T-helper 2 cell treated with Interferon-gamma antibody and Interleukin-4, amounts not matched to agents 100 ng/mL and 5 ng/mL, for 36 hours (primary cell): ENCODE measurements at regions not wholly inside any gene's neighbourhood (a gene's known extent, or its start where the extent isn't known, plus 50 kb on each side); places are given as distances from the start of the nearest gene placed in this dataset.
"Not testable (repeated sequence)": the region's sequence is repeated elsewhere in the genome, so short reads cannot be mapped to it uniquely, and the experiment has no call there.

Experiments used
- intact Hi-C: fragments of 100-400 bp; cut with micrococcal nuclease; formaldehyde crosslinking; loops from one replicate; pipeline ENCODE4 v1.15.1; 2023

DNA sequence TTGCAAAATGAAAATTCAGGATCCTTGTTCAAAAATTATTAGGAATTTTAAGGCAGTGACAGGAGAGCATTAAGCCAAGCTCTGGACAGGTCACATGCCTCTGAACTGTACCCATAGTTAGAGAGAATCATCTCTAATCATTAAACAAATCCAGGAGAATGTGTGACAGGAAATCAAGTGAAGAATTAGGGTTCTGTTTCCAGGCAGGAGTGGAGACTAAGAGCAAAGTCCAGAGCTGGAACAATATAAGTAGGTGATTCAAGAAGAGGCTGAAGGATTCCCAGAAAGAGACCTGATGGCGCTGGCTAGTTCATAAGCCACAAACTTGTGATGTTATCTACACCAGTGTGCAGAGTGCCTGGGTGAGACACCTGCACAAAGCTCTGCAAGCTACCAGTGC is 104.6 kb upstream of the PRKG2 start:
- intact Hi-C loops = no loop called here

DNA sequence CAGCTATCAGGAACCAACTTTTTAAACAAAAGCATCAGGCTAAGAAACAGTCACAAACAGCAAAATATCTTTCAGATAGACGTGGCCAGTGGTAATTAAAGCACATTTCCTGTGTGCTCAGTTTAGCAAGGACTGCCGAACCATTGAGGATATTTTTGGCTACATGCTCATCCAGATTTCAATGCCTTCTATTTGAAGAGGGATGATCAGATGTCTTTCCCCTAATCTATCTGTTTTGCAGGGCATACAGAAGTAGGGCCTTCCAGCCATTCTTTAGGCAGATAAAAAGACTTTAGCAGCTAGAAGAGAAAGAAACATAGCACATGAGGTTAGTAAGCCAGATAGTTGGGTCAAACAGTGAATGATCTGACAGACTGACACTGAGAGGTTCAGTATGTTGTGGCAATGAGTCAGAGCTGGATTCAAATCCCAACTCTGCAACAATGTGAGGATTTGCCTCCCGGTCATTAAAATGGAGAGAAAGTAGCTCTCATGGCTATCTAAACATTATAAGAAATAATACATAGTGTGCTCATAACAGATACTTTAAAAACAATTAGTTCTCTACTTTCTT is 100.0 kb upstream of the PRKG2 start:
- intact Hi-C loops = no loop called here

DNA sequence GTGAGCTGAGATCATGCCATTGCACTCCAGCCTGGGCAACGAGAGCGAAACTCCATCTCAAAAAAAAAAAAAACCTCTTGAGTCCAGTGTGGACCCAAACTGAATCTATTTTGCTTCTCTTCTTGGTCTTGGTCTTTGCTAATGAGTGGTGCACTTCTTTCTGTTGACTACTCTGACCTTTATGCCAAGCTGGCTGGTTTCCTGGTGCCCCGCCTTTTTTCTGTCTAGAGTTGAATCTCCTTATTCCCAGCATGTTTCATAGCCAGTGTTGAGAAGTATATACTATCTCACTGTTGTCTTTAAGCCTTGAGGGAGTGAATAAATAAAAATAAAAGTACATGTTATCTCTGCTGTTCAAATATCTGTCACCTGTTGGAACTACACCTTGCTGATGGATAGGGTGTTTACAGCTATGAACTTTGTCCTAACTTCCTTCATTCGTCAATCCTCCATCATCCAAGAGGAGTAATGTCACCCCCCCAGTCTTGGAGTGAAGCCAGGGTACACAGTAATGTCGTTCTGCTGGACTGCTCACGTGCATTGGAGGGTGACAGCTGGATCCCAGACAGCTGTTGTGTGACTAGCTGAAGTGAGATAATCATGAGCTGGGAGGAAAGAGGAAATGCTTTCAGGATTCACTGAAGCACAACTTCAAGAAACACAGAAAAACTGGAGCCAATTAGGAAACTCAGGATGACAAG is 99.3 kb upstream of the PRKG2 start:
- intact Hi-C loops = no loop called here

DNA sequence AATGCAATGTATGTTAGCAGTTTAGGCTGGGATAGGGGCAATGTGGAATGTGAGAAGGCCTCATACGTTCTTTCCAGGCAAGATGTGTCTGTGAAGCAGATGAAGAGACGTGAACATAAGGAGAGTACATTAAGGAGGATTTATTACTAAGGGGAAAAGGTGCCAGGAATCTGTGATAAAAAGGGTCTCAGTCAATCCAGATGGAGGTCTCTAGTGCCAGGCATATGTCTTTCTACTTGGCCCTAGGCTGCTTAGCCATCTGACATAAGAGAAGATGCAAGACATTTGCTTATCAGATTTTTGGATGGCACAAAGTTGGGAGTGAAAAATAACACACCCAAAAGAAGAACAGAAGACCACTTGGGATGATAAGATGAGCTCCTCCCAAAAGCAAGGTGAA is 93.0 kb upstream of the PRKG2 start:
- intact Hi-C loops = no loop called here

DNA sequence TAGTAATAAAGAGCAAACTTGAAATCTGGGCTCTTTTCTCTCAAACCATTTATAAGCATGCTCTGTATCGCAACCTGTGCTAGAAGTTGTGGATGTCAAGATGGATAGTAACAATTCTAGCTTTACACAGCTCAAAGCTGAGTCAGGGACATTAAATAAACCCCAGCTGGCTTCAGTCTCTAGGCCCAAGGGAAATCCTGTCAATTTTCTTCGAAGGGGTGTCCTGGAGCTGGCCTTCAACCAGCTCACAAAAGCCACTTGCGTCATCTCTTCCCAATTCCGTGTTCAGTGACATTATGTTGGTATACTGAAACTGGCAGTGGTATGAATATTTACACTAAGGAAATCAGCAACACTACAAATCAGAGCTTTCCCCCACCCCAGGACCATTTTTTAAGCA is 89.8 kb upstream of the PRKG2 start:
- intact Hi-C loops = no loop called here

DNA sequence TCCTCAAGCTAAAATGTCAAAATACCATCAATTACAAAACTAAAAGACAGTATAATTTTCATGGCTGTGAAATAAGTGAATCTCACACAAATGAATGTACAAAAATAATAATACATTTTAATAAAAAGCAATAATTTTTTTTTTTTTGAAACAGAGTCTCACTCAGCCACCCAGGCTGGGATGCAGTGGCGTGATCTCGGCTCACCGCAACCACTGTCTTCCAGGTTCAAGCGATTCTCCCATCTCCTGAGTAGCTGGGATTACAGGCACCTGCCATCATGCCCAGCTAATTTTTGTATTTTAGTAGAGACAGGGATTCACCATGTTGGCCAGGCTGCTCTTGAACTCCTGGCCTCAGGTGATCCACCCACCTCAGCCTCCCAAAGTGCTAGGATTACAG is 85.3 kb upstream of the PRKG2 start:
- intact Hi-C loops = not testable (repeated sequence)

DNA sequence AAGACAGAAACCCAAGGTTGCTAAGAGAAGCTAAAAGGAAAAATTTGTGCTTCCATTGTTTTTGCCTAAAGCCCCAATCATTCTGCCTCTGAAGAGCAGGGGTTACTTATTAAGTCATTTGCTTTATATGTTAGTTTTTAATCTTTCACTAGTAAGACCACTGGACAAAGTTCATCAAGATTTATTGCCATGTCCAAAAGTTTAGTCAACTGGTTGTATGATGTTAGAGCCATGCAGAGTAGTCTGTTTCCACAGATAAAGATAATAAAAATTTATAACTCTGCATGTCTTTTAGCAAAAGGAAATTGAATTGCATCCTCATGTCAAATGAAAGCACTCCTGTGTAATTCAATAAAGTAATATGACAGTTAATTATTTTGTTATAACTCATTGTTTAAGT is 75.8 kb upstream of the PRKG2 start:
- intact Hi-C loops = no loop called here

DNA sequence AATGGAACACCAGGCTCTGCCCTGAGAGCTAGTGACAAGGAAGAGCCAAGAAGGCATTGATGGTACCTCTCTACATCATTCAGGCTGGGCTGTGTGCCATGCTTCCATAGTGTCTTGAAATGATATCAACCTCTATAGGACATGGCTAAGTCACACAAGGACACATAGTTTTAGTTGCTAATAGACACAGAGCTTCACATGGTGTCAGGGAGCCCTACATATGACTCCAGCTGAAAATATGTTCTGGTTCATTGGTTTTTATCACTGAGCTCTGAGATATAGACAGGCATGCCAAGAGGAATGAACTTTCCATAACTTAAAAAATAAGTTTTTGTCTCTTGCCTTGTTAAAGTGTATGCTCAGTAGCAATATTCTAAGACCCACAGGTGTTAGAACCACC is 72.1 kb upstream of the PRKG2 start:
- intact Hi-C loops = no loop called here

DNA sequence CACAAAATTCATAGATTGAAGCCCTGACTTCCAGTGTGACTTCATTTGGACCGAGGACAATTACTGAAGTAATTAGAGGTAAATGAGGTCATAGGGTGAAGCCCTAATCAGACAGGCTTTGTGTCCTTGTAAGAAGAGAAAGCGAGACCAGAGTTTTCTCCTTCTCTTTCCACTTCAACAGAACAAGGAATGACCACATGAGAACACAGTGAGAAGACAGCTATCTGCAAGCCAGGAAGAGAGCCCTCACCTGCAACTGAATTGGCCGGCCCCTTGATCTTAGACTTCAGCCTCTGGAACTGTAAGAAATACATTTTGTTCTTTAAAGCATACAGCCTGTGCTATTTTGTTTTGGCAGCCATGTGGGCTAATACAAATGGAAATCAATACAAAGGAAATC is 67.1 kb upstream of the PRKG2 start:
- intact Hi-C loops = no loop called here

DNA sequence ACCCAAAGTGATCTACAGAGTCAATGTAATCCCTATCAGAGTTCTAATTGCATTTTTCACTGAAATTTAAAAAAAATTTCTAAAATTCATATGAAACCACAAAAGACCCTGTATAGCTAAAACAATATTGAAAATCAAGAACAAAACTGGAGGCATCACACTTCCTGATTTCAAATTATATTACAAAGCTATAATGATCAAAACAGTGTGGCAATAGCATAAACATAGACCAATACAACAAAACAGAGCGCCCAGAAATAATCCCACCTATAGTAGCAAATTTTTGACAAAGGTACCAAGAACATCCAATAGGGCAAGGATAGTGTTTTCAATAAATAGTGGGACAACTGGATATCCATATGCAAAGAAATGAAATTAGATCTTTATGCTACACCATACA is 59.4 kb upstream of the PRKG2 start:
- intact Hi-C loops = no loop called here

DNA sequence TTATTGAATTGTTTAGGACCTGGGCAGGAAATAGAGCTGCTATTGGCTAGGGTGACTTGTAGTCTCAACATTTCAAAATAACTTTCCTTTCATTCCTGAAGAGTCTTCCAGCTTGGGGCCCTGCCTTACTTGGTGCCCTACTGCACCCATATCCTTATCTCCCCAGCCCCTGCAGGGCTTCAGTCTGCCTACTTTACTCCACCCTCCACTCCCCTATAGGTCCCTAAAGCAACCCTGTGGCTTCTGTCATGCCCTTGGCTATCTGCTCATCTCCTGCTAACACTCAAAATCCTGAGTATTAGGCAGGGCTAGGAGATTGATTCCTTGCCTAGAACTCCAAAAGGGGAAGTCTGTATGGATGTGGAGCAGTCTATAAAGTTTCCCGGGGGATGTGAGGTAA is 57.6 kb upstream of the PRKG2 start:
- intact Hi-C loops = no loop called here
